Loucy (cell line): ENCODE measurements at regions not wholly inside any gene's neighbourhood (a gene's known extent, or its start where the extent isn't known, plus 50 kb on each side); places are given as distances from the start of the nearest gene placed in this dataset.

Experiments
- H2AFZ ChIP-seq: fragments of 200-600 bp; sonication (generic); 2 replicates; pipeline ENCODE4 v1.6.0; 2016; ENCODE audit warnings: antibody characterized with exemption, mild to moderate bottlenecking, low read length, moderate library complexity
- H3F3A ChIP-seq: fragments of 200-600 bp; 2 replicates; pipeline ENCODE4 v1.6.0; 2016; ENCODE audit warnings: antibody characterized with exemption, low read depth, mild to moderate bottlenecking
- H3K27me3 ChIP-seq: fragments of 200-600 bp; sonication (generic); 2 replicates; pipeline ENCODE4 v1.6.1; 2014; ENCODE audit warnings: low read length, mild to moderate bottlenecking; ENCODE audit not compliant: insufficient read depth, poor library complexity, severe bottlenecking
- H3K36me3 ChIP-seq: fragments of 200-600 bp; sonication (generic); 2 replicates; pipeline ENCODE4 v1.6.1; 2016; ENCODE audit warnings: low read length; ENCODE audit not compliant: insufficient read depth
- H3K4me1 ChIP-seq: fragments of 200-600 bp; sonication (generic); 2 replicates; pipeline ENCODE4 v1.5.1; 2014; ENCODE audit warnings: low read length, mild to moderate bottlenecking; ENCODE audit not compliant: insufficient read depth, poor library complexity, severe bottlenecking
- H3K4me2 ChIP-seq: fragments of 200-600 bp; sonication (generic); 2 replicates; pipeline ENCODE4 v1.6.0; 2014; ENCODE audit warnings: antibody characterized with exemption, low read length, low read depth, mild to moderate bottlenecking; ENCODE audit not compliant: poor library complexity, severe bottlenecking
- H3K4me3 ChIP-seq: fragments of 200-600 bp; sonication (generic); 2 replicates; pipeline ENCODE4 v1.5.1; 2014; ENCODE audit warnings: low read length, mild to moderate bottlenecking, mixed read lengths; ENCODE audit not compliant: poor library complexity, severe bottlenecking
- H3K79me2 ChIP-seq: fragments of 200-600 bp; sonication (generic); 2 replicates; pipeline ENCODE4 v1.6.1; 2014; ENCODE audit warnings: low read length; ENCODE audit not compliant: insufficient read depth
- H3K9ac ChIP-seq: fragments of 200-600 bp; sonication (generic); 2 replicates; pipeline ENCODE4 v1.6.0; 2014; ENCODE audit warnings: mild to moderate bottlenecking, low read depth, low read length, moderate library complexity; ENCODE audit not compliant: poor library complexity, severe bottlenecking
- H3K9me2 ChIP-seq: fragments of 200-600 bp; sonication (generic); replicated peaks from 2 replicates; pipeline ENCODE4 v1.6.1; 2016; ENCODE audit warnings: low read depth, low read length, mixed read lengths
- H3K9me3 ChIP-seq: fragments of 200-600 bp; sonication (generic); 2 replicates; pipeline ENCODE4 v1.6.1; 2014; ENCODE audit warnings: mild to moderate bottlenecking, antibody characterized with exemption, low read length, low read depth; ENCODE audit not compliant: insufficient read depth
- H4K20me1 ChIP-seq: fragments of 200-600 bp; sonication (generic); 2 replicates; pipeline ENCODE4 v1.6.0; 2014; ENCODE audit warnings: antibody characterized with exemption, low read length, mild to moderate bottlenecking; ENCODE audit not compliant: insufficient read depth, poor library complexity, severe bottlenecking
- EZH2phosphoT487 ChIP-seq: fragments of 200-600 bp; IDR thresholded peaks from 2 replicates; pipeline ENCODE4 v1.6.1; 2018; ENCODE audit warnings: antibody characterized with exemption, mild to moderate bottlenecking, moderate library complexity, borderline replicate concordance
- TF ChIP-seq, protein P1 (sequence below): fragments of 200-600 bp; sonication (generic); conservative IDR thresholded peaks from 2 replicates; pipeline ENCODE4 v1.5.1; 2014; ENCODE audit warnings: mild to moderate bottlenecking, antibody characterized with exemption, low read length

DNA sequence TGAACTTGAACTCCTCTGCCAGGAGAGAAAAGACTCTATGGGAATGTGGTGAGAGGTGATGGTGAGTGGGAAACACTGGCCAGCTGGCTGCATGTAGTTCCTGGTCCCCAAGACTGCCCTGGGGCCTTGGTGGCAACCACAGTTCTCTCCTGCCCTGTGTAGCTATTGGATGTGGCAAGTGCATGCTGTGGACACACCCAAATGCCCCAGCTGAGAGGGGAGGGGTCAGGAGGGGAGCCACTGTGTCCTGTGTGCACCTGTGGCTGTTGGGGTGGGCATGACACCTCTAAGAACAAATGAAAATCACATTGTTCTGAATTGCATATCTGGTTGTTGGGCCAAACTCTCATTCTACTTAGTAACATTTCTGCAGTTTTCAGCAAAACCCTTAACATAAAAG is 409.6 kb downstream of the NSUN3 start:
- Histone ChIP-seq H3K36me3 (no peaks in the 10 kb centered on the region), H3K9me3 (no peaks in the 10 kb centered on the region; the same call in 1 of the 2 replicates), H3K4me1 (no peaks in the 10 kb centered on the region), H3F3A (no peaks in the 10 kb centered on the region), H3K9me2 (no peaks in the 10 kb centered on the region), H3K4me2 (no peak overlapping the region), H3K27me3 (no peaks in the 10 kb centered on the region), H3K9ac (no peak overlapping the region), H3K79me2 (no peaks in the 10 kb centered on the region), H3K4me3 (no peak overlapping the region), H2AFZ (no peak overlapping the region), H4K20me1 (no peaks in the 10 kb centered on the region)
- TF ChIP-seq, protein P1, sequence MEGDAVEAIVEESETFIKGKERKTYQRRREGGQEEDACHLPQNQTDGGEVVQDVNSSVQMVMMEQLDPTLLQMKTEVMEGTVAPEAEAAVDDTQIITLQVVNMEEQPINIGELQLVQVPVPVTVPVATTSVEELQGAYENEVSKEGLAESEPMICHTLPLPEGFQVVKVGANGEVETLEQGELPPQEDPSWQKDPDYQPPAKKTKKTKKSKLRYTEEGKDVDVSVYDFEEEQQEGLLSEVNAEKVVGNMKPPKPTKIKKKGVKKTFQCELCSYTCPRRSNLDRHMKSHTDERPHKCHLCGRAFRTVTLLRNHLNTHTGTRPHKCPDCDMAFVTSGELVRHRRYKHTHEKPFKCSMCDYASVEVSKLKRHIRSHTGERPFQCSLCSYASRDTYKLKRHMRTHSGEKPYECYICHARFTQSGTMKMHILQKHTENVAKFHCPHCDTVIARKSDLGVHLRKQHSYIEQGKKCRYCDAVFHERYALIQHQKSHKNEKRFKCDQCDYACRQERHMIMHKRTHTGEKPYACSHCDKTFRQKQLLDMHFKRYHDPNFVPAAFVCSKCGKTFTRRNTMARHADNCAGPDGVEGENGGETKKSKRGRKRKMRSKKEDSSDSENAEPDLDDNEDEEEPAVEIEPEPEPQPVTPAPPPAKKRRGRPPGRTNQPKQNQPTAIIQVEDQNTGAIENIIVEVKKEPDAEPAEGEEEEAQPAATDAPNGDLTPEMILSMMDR: no peak

GRCh38 chr3:94481226-94481898 is 418.5 kb downstream of the NSUN3 start:
- Histone ChIP-seq H3K27me3 (no peaks in the 10 kb centered on the region), H3K9me3 (no peaks in the 10 kb centered on the region; the same call in 1 of the 2 replicates), H2AFZ (no peak overlapping the region), H4K20me1 (no peaks in the 10 kb centered on the region), H3F3A (no peaks in the 10 kb centered on the region), H3K4me3 (no peak overlapping the region), H3K9me2 (no peaks in the 10 kb centered on the region), H3K4me1 (no peaks in the 10 kb centered on the region), H3K4me2 (no peak overlapping the region), H3K36me3 (no peaks in the 10 kb centered on the region), H3K9ac (no peak overlapping the region), H3K79me2 (no peaks in the 10 kb centered on the region)
- TF ChIP-seq, protein P1: no peak
- TF ChIP-seq EZH2phosphoT487: no peak

DNA sequence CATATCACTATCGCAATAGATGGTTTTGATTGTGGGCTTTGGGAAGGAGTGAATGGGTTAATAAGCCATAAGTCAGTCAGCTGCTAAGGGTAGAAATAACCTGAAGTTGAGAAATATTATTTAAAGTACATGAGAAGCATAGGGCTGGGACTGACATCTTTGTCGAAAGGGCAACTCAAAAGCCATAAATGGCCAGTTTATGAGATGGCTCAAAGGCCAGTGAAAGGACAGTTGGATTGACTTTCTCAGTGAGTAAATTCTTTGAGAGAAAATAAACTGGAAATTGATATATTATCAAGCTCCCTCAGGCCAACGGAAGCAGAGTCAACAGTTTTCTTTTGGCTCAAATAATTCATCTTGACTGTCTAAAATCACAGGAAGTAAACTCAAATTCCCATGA is 419.8 kb downstream of the NSUN3 start:
- no peak overlapping the region for H3K4me2 ChIP-seq
- H2AFZ ChIP-seq: no peak overlapping the region
- no peaks in the 10 kb centered on the region for H3K4me1 ChIP-seq
- H3K9me2 ChIP-seq: no peaks in the 10 kb centered on the region
- no peaks in the 10 kb centered on the region for H3K36me3 ChIP-seq
- no peak for TF ChIP-seq EZH2phosphoT487
- no peaks in the 10 kb centered on the region for H3K9me3 ChIP-seq
- H3K4me3 ChIP-seq: no peak overlapping the region
- H3K79me2 ChIP-seq: no peaks in the 10 kb centered on the region
- no peaks in the 10 kb centered on the region for H4K20me1 ChIP-seq
- no peak overlapping the region for H3K9ac ChIP-seq
- no peaks in the 10 kb centered on the region for H3F3A ChIP-seq
- no peaks in the 10 kb centered on the region for H3K27me3 ChIP-seq

GRCh38 chr3:94483403-94483802 is 420.5 kb downstream of the NSUN3 start:
- no peak overlapping the region for H3K4me3 ChIP-seq
- H3F3A ChIP-seq: no peaks in the 10 kb centered on the region
- H3K79me2 ChIP-seq: no peaks in the 10 kb centered on the region
- H3K36me3 ChIP-seq: no peaks in the 10 kb centered on the region
- no peaks in the 10 kb centered on the region for H3K9me2 ChIP-seq
- H2AFZ ChIP-seq: no peak overlapping the region
- no peak overlapping the region for H3K9ac ChIP-seq
- no peaks in the 10 kb centered on the region for H3K27me3 ChIP-seq
- no peaks in the 10 kb centered on the region for H4K20me1 ChIP-seq
- H3K4me1 ChIP-seq: no peaks in the 10 kb centered on the region
- TF ChIP-seq, protein P1: no peak
- no peak for TF ChIP-seq EZH2phosphoT487
- no peak overlapping the region for H3K4me2 ChIP-seq
- H3K9me3 ChIP-seq: no peaks in the 10 kb centered on the region
